ENCODE measurements at regions not wholly inside any gene's neighbourhood (a gene's known extent, or its start where the extent isn't known, plus 50 kb on each side); places are given as distances from the start of the nearest gene placed in this dataset.

DNA sequence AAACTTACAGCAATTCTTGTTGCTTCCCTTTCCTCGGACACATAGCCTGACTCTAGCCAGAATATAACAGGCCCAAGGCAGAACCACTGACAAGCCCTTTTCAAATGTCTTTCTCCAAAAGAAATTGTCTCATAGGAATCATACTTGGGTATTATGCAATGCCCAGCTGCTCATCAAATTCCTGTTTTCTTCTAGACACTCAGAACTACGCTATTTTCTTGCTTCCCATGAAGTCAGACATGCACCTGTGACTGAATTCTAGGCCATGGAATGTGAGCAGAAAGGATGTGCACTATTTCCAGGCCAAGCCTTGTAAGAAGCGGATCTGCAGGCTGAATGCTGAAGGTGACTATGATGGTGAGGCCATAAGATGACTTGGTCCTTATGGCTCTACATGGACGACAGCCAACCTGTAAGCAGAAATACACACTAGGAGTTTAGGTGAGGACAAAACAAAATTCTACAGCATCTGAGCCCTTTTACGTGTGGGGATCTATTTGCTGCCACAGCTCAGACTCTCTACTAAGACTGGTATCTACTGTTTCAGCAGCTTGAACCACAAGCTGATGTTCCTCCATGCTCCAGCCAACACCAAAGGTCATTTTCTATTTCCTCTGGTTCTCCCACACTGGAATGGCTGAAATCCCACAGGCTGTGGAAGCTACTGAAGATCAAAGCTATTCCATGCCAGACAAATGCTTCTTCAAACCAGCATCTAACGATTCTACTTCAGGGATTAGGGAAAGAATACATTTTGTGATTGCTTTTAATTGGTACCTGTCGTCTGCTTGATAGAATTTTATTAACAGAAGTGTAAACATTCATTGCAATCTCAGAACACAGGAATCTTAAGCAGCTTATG lies 378.7 kb downstream of the RBM43 start:
- intact Hi-C loops (cut with DNase I), result no loop called here
- peak in 1 of 2 donors; percentile 27 for ATAC-seq
- DNase-seq, result no peak

DNA sequence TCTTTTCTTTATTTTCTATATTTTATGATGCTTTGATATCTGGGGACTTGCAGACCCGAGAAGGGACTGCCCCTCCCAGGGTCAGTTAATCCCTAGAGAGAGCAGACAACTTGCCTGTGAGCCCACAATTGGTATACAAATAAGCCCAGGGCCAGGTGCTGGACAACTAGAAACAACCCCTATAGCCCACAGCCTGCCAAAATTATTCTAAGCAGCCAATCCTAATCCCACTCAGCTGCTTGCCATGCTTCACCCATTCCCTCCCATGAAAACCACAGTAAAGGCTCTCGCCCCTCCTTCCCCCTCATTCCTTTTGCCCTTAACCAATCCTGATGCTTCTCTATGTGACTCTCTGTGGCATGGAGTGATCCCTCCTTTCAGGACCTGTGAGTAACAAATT lies 380.7 kb downstream of the RBM43 start:
- DNase-seq (no peak), ATAC-seq (no peak)
- intact Hi-C loops (cut with DNase I), result no loop called here

DNA sequence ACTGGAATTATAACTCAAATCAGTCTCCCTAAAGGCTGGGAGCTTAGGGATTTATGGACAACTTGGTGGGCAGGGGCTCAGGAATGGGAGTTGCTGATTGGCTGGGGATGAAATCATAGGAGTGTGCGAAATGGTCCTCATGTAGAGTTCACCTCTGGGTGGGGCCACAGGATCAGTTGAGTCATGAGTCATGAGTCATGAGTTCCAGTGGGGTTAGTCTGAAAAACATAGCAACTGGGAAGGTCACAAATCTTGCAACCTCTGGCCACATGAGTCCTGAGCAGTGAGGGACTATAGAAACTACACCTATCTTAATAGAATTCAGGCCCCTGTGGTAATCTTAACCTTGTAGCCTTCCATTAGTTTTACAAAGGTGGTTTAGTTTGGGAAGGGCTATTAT lies 383.3 kb downstream of the RBM43 start:
- intact Hi-C loops (cut with DNase I), result no loop called here
- DNase-seq (no peak), ATAC-seq (no peak)

DNA sequence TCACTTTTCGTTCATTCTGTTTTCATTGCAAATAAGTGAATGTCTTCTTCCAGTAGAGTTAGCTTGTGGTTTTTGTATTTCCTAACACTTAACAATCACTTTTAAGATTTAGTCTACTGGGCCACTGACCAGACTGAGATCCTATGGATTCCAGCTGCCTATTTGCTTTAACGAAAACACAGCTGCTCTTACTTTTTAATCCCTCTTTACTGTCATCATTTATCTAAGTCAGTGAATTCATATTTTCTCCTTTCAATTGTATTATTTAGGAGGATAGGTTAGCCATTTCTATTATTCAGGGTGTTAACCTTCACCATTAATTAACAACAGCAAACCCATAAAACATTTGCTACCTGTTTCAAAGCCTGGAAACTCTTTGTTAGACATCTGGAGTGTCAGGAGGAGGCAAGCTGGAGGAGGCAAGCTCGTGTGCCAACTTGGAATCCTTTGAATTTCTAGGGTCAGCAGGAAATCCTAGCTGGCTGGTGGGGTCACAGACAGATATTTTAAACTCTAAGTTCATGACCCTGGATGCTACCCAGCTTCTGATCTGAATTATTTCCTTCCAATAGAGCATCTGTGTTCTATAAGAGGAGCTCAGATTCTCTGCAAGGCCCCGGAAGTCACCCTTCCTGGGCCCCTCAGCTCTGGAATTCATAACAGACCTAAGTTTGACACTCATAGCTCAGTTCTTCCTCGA lies 385.3 kb downstream of the RBM43 start:
- no peak for DNase-seq
- intact Hi-C loops (cut with DNase I), result no loop called here
- ATAC-seq, result no peak

DNA sequence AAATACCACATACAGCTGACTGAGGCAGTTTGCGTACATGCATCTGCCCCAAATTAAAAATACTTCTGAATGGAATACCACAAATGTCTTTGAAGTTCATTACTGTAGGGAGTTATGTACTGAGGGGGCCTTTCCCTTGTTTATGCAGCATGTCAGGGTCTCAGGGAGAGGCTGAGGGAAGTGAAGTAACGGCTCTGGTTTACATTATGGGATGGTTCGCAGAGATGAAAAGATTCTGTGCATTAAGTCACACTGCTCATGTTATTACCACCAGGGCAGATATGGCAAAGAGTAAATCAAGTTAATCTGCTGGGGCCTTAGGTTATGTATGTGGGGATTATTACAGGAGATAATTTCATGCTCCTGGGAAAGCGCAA lies 385.9 kb upstream of the RND3 start:
- ATAC-seq (no peak), DNase-seq (no peak)
- intact Hi-C loops (cut with DNase I), result no loop called here

DNA sequence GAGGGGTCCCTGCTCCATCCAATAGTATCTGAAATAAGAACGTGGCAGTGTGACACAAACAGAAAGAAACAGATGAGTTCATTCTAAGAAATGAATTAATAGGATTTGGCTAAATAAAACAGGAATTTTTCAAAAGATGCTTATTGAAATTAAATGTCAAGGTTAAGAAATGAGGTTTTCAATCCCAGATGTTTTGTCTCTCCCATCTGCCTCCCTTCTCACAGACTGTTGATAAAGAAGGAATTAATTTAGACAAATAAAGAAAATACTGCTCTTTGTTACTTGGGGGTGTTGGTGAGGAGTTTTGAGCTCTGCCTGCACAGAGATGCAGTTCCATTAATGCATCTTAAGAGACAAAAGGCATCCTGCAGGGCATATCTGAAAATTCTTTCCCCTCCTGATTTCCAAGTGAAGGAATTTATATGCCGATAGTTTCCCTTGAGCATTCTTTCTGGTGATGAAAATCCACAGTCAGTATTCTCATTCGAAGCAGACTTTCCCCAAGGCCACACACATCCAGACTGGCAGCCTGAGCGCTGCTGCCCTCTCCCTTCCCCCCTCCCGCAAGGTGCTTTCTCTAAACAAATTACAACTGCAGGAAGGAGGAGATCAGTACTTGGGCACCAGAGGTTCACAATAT lies 385.4 kb upstream of the RND3 start:
- intact Hi-C loops (cut with DNase I), result no loop called here
- DNase-seq (no peak), ATAC-seq (no peak)

DNA sequence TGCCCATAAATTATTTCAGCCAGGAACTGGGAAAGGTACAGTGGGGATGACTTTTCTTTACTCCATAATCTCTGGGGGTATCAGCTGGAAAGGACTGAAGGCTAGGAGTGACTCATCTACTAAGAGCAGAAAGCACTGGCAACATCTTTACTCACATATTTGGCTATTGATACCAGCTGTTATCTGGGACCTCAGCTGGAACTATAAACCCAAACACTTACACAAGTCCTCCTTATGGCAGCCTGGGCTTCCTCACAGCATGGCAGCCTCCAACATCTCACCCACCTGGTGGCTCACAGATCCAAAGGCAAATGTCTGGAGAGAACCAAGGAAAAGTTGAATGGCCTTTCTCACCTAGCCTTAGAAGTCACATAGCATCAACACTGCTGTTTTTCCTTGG lies 379.0 kb upstream of the RND3 start:
- intact Hi-C loops (cut with DNase I), result no loop called here
- ATAC-seq (no peak), DNase-seq (no peak)

DNA sequence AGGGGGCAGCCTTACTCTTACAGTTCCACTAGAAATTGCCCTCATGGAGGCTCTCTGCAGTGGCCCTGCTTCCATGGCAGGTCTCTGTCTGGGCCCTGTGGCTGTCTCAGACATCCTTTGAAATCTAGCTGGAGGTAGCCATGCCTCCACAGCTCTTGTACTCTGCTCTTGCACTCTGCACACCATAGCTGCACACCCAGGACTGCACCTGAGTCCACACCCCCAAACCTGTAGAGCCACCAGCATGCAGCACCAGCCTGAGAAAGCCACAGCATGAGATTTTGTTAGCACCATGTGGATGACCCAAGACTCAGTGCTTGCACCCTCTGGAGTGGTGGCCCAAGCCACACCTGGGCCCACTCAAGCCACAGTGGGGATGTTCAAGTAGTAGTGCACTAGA lies 376.2 kb upstream of the RND3 start:
- no peak for DNase-seq
- intact Hi-C loops (cut with DNase I), result no loop called here
- no peak for ATAC-seq

DNA sequence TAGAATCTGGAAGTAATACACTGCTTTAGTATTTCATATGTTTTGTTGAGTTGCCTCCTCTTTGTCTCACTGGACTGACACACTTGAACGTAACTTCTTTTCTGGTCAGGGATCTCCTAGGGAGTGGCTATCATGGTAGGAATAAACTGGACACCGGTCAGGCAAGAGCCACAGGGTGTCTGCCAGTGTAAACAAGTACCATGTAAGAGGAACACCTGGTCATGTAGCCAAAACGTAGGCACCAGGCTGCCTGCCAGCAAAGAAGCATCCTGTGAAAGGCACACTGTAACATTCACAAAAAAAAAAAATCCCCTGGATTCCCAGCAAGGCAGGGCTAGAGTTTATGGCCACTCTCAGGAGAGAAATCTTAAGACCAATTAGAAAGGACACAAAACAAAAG lies 372.8 kb upstream of the RND3 start:
- intact Hi-C loops (cut with DNase I), result no loop called here
- DNase-seq (no peak), ATAC-seq (no peak)

DNA sequence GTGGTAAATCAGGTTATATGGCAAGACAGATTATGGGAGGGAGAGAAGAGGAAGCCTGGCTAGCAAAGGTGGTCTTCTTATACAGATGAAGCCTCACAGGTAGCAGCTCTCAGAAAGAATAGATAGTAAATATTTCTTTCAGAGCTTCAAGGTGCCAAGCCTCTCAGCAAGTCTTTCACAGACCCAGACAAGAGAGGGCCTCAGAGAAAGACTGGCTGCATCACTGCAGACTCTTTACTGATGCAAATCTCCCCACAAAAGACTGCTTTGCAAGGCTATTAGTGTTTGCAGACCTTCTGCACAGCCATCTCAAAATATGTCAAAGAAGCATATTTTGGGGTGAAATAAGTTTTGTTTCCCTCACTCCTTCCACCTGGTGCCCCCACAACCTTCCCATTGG lies 372.4 kb upstream of the RND3 start:
- intact Hi-C loops (cut with DNase I), result no loop called here
- no peak for ATAC-seq
- no peak for DNase-seq

DNA sequence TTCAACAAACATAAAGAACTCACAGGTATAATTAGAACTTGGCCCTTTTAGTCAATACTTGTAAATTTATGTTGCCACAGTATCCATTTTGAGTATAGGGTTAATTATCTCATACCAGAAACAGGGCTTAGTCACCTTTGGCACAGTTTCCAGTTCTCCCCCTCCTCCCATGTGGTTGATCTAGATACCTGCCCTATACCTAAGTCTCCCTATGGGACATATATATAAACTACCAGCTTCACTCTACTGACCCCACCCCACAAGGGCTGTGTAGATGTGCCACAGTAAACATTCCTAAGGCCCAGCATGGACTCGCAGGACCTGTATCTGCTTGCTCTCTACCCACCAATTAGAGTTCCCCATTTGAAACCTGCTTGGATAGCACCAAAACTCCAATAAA lies 371.7 kb upstream of the RND3 start:
- intact Hi-C loops (cut with DNase I), result no loop called here
- no peak for ATAC-seq
- no peak for DNase-seq

DNA sequence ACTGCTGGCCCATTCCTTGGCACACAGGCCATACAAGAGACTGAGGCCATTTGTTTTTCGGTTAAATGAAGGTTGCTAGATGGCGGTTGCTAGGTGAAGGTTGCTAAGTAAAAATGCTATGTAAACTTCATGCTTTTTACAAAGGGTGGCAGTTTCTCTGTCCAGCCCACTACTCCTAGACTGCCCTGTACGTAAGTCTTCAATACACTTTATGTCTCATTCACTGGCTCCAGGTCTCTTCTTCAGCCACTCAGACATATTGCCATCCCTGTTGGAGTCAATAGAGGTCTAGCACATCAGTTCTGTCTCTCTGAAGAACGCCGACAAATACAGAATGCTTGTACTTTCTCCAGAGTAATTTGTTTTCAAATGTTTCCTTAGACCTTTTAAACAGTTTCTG lies 370.9 kb upstream of the RND3 start:
- DNase-seq (no peak), ATAC-seq (no peak)
- intact Hi-C loops (cut with DNase I), result no loop called here

DNA sequence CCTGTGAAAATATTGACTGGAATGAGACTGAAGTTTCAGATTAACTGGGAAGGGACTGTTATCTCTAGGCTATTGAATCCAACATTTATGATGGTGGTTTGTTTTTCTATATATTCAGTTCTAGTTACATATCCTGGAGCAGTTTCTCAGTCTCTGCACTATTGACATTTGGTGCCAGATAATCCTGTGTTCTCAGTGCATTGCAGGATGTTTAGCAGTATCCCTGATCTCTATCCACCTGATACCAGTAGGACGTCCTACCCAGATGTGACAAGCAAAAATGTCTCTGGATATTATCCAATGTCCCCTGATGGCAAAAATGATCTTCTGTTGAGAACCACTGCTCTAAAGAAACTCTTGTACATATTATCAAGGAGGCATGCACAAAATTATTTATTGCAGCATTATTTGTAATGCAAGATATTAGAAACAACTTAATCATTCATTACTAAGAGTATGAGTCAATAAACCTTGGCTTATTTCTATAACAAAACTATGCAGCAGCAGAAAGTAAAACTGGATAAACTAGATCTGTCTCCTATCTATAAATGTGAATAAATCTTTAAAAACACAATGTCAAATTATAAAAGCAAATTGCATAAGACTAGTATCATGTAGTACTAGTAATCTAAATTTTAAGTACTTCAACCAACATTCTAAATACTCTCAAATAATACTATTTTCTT lies 369.3 kb upstream of the RND3 start:
- no peak for DNase-seq
- ATAC-seq, result no peak
- intact Hi-C loops (cut with DNase I), result no loop called here

DNA sequence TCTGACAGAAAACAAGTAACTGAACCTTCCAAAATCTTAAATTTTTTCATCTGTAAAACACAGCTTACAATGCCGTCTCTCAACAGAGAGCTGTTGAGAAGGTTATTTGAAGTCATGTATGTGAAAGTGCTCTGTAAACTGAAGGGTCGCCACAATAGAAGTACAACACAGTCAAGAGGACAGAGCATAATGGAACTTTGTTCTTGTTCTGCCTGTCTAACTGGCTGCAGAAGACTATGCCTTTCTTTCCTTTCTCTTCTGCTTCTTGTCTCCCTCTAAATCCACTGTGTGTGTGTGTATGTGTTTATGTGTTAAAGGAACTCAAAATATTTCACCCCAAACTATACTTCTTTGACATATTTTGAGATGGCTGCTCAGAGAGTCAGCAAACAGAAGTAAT lies 365.8 kb upstream of the RND3 start:
- intact Hi-C loops (cut with DNase I), result no loop called here
- no peak for DNase-seq
- no peak for ATAC-seq

DNA sequence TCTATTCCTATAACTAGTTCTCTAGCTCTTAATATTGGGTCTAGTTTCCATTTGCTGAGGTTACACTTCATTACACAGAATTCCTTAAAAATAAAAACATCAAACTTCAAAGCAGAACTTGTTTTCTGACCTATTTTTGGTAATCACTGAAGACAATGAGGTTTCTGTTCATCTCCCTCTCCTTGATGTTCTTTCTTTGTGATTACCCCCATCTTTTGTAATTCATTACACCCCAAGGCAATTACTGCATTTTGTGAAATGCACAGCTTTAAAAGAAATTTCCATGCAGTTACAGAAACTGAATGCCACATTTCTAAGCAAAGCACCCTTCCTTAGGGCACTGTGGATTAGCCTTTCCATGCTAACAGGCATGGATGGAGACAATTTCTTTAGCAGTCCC lies 363.2 kb upstream of the RND3 start:
- no peak for DNase-seq
- intact Hi-C loops (cut with DNase I), result no loop called here
- ATAC-seq, result no peak

DNA sequence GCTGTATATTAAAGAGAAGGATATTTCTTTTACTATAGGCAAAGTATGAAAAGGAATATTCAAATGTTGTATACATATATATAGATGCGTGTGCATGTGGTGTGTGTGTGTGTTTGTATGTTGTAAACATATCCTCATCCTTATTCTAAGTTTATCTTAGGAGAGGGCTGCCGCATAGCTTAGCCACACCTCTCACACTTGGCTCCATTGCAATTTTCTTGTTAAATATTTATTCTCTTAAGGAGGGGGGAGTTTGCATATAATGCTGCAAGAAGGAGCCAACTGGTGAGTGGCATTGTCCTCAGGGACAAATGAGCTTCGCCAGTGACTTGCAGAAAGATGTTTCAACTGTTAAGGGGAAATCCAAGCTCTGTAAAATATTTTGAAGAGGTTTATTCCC lies 360.1 kb upstream of the RND3 start:
- no peak for DNase-seq
- ATAC-seq, result no peak
- intact Hi-C loops (cut with DNase I), result no loop called here

DNA sequence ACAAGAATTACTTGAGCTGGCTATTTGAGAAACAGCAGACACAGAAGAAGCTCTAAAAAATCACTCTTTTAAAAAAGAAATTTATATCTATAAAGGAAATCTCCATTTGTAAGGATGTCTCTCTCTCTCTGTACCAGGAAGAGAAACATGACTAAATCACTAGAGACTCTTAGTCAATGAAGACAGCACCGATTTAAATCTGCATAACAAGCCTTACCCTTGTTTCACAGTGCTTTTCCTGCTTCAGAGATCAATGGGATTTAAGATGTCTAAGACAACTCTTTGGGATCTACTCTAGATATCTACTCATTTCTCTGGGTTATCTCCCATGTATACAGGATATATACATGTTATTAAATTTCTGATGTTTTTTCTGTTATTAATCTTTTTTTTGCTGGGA lies 359.2 kb upstream of the RND3 start:
- intact Hi-C loops (cut with DNase I), result no loop called here
- no peak for ATAC-seq
- no peak for DNase-seq

DNA sequence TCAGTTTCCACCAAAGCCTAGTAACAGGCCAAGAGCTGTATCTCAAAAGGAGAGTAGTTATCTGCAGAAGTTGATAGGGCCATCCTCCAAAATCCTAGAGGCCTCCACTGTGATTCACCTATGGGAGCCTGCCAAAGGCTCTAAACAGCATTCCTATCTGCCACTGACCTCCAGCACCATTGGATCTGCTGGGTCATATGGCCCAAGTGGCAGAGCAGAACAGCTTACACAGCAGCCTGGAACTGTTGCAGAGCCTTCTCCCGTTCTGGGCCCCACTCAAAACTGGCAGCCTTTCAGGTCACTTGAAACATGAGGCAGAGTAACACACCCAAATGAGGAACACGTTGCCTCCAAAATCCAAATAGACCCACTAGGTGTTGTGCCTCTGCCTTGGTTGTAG lies 345.2 kb upstream of the RND3 start:
- intact Hi-C loops (cut with DNase I), result no loop called here
- DNase-seq (no peak), ATAC-seq (no peak)

DNA sequence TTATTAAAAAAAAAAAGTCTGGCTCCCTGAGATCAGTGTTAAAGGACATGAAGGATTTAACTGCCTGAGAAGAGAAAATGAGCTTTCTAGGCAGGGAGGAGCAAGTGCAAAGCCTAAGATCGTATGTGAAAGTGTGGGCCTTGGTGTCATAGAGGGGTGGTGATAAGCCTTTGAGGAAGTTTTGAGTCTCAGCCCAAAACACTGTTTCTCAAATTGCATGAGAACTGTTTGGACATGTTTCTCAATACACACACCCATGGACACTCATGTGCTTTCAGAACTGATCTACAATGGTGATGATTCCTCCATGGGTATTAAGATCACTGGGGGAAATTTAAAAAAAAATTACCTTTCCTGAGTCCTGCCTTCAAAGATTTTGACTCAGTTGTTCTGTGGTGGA lies 336.7 kb upstream of the RND3 start:
- intact Hi-C loops (cut with DNase I), result no loop called here
- no peak for ATAC-seq
- no peak for DNase-seq

DNA sequence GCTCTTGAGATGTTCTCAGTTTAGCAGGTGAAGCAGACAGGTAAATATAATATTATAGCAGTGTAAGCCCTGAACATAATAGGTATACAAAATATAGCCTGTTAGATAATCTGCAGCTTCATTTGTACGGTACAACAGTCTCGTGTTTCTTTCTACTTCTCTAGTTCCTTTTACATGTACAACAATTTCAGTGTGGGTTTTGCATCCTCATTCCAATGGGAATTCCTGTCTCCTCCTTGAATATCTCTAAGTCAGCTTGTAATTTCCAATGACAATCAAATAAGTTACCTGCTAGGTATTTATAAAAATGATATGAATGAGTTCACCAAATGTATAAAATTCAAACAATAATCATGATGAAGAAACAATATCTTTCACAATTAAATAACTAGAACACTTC lies 330.0 kb upstream of the RND3 start:
- ATAC-seq (no peak), DNase-seq (no peak)
- intact Hi-C loops (cut with DNase I), result no loop called here
